Thoracic aorta (tissue), 2 donors: ENCODE measurements at regions not wholly inside any gene's neighbourhood (a gene's known extent, or its start where the extent isn't known, plus 50 kb on each side); places are given as distances from the start of the nearest gene placed in this dataset.
"Not testable (repeated sequence)": the region's sequence is repeated elsewhere in the genome, so short reads cannot be mapped to it uniquely, and the experiment has no call there.

ENCODE experiments used
- ATAC-seq: fragments of 150-250 bp; one replicate; pipeline ENCODE4 v1.8.0; 2017; ENCODE audit warnings: low read depth; ENCODE audit not compliant: insufficient number of reproducible peaks, low FRiP score
- DNase-seq: peaks from one replicate; pipeline ENCODE4 v3.0.0-alpha.2; 2020; ENCODE audit warnings: low spot score
- H3K27ac ChIP-seq, 2 donors: fragments of 200-600 bp; sonication (generic); 1 replicate in 1 of 2; 2 replicates in 1 of 2; pipeline ENCODE4 v1.5.1; 2016; ENCODE audit warnings: mild to moderate bottlenecking in 2 of 2, moderate library complexity in 2 of 2
- H3K27me3 ChIP-seq: fragments of 200-600 bp; sonication (generic); replicated peaks from 2 replicates; pipeline ENCODE4 v1.6.0; 2016; ENCODE audit warnings: mild to moderate bottlenecking; ENCODE audit not compliant: insufficient read depth
- H3K36me3 ChIP-seq: fragments of 200-600 bp; sonication (generic); one replicate; pipeline ENCODE4 v1.5.1; 2016
- H3K4me1 ChIP-seq, 2 donors: fragments of 200-600 bp; sonication (generic); 1 replicate in 1 of 2; 2 replicates in 1 of 2; pipeline versions ENCODE4 v1.5.1 to v1.6.0; 2016; ENCODE audit warnings: low read depth in 2 of 2, mild to moderate bottlenecking in 1 of 2; ENCODE audit not compliant: control insufficient read depth in 1 of 2
- H3K4me3 ChIP-seq: fragments of 200-600 bp; sonication (generic); 2 replicates; pipeline ENCODE4 v1.5.1; 2016; ENCODE audit warnings: mild to moderate bottlenecking
- H3K9me3 ChIP-seq: fragments of 200-600 bp; sonication (generic); 2 replicates; pipeline ENCODE4 v1.5.1; 2016
- CTCF ChIP-seq: fragments of 200-600 bp; sonication (generic); IDR thresholded peaks from one replicate; pipeline ENCODE4 v1.5.1; 2019; ENCODE audit warnings: antibody characterized with exemption

- H3K4me3 ChIP-seq: no peak overlapping the region
- no peaks in the 10 kb centered on the region for H3K4me1 ChIP-seq
- H3K27ac ChIP-seq: no peak overlapping the region
- H3K36me3 ChIP-seq: no peaks in the 10 kb centered on the region
- no peak for TF ChIP-seq CTCF
- no peaks in the 10 kb centered on the region for H3K9me3 ChIP-seq
- no peak for DNase-seq
- H3K27me3 ChIP-seq: no peaks in the 10 kb centered on the region
- ATAC-seq: no peak
These were observed 63.9 kb upstream of the IFNGR1 start for GRCh38 chr6:137283080-137283479.

GRCh38 chr6:137282254-137282653 lies 63.1 kb upstream of the IFNGR1 start:
- ATAC-seq (no peak), DNase-seq (no peak)
- H3K27ac ChIP-seq: no peak overlapping the region
- no peaks in the 10 kb centered on the region for H3K4me1 ChIP-seq
- H3K9me3 ChIP-seq: no peaks in the 10 kb centered on the region
- TF ChIP-seq CTCF: no peak
- H3K4me3 ChIP-seq: no peak overlapping the region
- H3K27me3 ChIP-seq: no peaks in the 10 kb centered on the region
- H3K36me3 ChIP-seq: no peaks in the 10 kb centered on the region

- not testable (repeated sequence) for H3K27me3 ChIP-seq, ATAC-seq, H3K36me3 ChIP-seq, H3K4me3 ChIP-seq, H3K9me3 ChIP-seq, DNase-seq, H3K4me1 ChIP-seq, H3K27ac ChIP-seq
These were observed 60.1 kb upstream of the IFNGR1 start for GRCh38 chr6:137279279-137279678.

- H3K36me3 ChIP-seq: no peaks in the 10 kb centered on the region
- DNase-seq (no peak), ATAC-seq (no peak)
- H3K27ac ChIP-seq: no peak overlapping the region
- no peak for TF ChIP-seq CTCF
- H3K27me3 ChIP-seq: no peaks in the 10 kb centered on the region
- no peaks in the 10 kb centered on the region for H3K9me3 ChIP-seq
- no peak overlapping the region for H3K4me3 ChIP-seq
- no peaks in the 10 kb centered on the region for H3K4me1 ChIP-seq
These were observed 58.9 kb upstream of the IFNGR1 start for GRCh38 chr6:137277971-137278637.

GRCh38 chr6:137272403-137272802 lies 53.2 kb upstream of the IFNGR1 start:
- Histone ChIP-seq H3K27ac (no peak overlapping the region), H3K9me3 (no peaks in the 10 kb centered on the region), H3K27me3 (no peaks in the 10 kb centered on the region), H3K36me3 (no peaks in the 10 kb centered on the region), H3K4me1 (no peaks in the 10 kb centered on the region), H3K4me3 (no peak overlapping the region)
- DNase-seq (no peak), ATAC-seq (no peak)
- no peak for TF ChIP-seq CTCF
